EH (cell line): ENCODE measurements at regions not wholly inside any gene's neighbourhood (a gene's known extent, or its start where the extent isn't known, plus 50 kb on each side); places are given as distances from the start of the nearest gene placed in this dataset.
A peak's percentile ranks its signal among the peaks of the same experiment; 100 is the strongest.
"Not testable (repeated sequence)": the region's sequence is repeated elsewhere in the genome, so short reads cannot be mapped to it uniquely, and the experiment has no call there.

Source experiments
- DNase-seq: peaks from one replicate; pipeline ENCODE4 v3.0.0-alpha.2; 2015; ENCODE audit warnings: low read depth

DNA sequence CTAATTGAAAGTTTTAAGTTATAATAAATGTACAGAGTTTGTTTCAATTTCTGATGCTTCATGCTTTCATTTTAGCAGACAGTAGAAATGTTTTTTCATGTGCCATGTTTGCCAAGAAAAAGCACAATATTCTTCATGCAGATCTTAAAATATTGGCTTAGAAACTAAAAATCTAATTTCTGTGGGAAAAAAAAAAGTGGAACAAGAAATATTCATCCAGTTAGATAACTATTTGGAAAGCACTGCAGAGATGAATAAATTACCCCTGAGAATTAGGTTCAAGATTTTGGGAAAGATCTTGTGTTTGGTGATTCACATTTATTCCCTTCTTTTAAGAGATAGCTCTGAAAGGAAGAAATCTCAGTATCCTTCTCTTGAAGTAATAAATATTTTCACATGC, 912.5 kb downstream of the C4orf33 start:
- DNase-seq, result no peak

DNA sequence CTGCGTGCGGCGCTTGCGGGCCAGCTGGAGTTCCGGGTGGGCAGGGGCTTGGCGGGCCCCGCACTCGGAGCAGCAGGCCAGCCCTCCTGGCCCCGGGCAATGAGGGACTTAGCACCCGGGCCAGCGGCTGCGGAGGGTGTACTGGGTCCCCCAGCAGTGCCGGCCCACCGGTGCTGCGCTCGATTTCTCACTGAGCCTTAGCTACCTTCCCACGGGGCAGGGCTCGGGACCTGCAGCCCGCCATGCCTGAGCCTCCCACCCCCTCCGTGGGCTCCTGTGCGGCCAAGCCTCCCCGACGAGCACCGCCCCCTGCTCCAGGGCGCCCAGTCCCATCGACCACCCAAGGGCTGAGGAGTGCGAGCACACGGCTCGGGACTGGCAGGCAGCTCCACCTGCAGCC, 916.9 kb downstream of the C4orf33 start:
- DNase-seq, result not testable (repeated sequence)

DNA sequence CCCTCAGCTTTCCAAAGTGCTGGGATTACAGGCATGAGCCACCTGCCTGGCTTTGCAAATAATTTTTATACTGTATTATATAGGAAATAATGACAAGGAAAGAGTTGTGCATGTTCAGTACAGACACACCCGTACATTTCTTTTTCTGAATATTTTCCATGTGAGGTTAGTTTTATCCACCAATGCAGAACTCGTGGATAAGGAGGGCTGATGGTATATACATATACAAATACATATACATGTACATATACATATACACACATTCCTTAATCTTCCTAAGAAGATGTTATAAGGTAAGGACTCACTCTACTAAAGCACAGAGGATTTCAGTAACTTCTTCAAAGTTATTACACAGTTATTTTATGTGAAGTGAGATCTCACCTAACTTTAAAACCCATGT, 925.8 kb downstream of the C4orf33 start:
- no peak for DNase-seq

GRCh38 chr4:130023088-130023487, 927.1 kb downstream of the C4orf33 start:
- DNase-seq, result no peak

DNA sequence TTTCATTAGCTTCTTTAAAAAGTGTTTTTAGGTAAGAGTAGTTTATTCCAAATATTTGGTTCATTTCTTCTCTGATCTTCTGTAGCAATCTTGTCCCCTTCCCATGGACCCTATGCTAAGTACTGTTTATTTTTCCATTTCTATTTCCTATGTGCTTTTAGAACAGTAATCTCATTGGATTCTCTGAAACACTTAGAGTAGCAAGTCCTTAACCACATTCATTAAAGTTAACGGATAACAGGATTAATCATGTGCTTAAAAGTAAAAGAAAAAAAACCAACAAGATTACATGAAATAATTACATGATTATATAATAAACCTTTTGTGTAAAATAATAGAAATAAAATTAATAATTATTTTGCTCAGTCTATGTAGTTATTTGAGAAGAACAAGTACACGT, 929.7 kb downstream of the C4orf33 start:
- no peak for DNase-seq

DNA sequence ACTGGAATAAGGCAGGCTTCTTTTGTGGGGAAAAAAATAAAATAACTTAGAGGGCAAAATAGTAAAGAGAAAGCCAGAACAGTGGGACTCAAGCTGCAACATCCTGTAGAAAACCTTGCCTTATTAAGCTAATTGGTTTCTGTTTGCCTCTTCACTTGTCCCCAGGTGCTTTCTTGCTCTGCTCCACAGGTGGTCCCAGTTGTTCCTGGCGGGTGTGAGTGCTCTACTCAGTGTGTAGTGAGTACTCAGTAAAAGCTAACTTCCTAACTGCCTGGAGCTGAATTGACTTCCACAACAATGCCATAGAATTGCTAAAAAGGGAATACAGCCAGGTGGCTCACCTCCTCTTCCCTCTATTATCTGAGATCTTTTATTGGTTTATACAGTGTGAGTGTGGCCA, 930.2 kb downstream of the C4orf33 start:
- DNase-seq, result no peak

DNA sequence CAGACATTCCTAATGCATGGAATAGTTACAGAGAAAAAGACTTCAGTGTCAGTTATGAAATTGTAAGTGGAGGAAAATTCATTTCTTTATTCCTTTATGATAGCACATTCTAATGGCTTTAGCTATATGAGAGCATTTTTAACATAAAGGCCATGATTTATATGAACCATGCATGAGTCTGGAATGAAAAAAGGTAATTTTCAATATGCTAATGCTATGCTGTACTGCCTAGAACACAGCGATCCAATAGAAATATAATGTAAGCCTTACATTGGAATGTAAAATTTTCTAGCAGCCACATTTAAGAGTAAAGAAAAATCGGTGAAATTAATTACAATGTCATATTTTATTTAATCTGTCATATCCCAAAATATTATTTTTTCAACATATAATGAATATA, 932.0 kb downstream of the C4orf33 start:
- DNase-seq, result no peak

GRCh38 chr4:130028552-130028951, 932.6 kb downstream of the C4orf33 start:
- no peak for DNase-seq

DNA sequence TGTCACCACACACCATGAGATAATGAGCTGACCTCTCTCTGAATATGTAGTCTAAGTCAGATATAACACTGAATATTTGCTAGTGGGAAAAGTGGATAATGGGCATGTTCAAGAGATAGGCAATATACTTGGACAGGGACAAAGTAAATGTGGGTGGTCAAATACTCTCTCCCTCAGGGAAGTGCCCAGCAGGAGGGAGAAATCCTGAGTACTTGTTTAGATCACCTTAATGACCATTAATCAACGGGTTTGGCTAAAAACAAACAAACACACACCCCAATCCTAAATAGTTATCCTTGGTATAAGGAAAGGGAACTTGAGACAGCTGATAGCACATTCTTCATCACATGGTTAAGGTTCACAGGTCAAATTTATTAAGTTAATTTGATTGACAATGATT, 933.5 kb downstream of the C4orf33 start:
- DNase-seq, result no peak

DNA sequence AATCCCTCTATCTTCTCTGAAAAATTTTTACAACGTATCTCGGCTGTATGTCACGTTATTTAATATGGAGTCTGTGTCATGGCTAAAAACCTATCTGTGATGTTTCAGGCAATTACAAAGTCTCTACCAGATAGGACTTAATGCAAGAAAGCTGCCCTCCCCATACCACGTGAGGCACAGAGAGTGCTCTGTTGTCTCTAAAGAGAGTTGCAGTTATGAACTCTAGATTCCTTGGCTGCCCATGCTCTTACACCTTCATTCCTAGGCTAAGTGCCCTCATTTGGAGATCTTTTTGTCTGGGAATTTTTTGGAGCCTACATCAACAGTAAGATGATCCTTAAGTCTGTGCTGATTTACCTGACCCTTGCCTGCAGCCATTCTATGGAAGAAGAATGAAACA, 935.9 kb downstream of the C4orf33 start:
- no peak for DNase-seq

DNA sequence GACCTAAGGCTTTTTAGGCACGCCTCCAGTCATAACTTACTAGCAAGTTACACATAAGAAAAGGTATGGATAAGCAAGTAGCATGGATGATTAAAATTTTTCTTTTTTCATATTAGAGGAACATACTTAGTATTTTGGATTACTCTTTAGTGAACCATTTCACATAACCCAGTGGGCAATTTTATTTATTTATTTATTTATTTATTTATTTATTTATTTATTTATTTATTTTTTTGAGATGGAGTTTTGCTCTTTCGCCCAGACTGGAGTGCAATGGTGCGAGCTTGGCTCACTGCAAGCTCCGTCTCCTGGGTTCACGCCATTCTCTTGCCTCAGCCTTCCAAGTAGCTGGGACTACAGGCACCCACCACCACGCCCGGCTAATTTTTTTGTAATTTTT, 937.7 kb downstream of the C4orf33 start:
- DNase-seq, result not testable (repeated sequence)

DNA sequence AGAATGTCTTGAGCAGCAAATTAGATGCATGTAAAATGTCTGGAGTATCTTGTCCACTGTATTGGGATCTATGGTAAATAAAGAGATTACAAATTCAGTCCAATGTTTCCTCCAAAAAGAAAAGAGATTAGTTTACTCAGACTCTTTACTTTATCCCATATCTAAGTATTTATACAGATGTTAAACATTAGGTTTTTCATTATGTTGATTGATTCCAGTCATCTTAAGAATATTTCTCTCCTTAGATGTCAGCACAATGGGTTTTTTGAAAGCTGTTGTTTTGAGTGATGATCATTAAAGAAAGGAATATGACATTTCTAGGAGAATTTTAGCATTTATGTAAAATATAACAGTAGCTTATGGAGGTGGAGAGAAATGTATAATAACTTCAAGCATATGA, 938.9 kb downstream of the C4orf33 start:
- no peak for DNase-seq

GRCh38 chr4:130035391-130035790, 939.4 kb downstream of the C4orf33 start:
- DNase-seq, result no peak

- not testable (repeated sequence) for DNase-seq
Measured at GRCh38 chr4:130037866-130038265, 941.9 kb downstream of the C4orf33 start.

DNA sequence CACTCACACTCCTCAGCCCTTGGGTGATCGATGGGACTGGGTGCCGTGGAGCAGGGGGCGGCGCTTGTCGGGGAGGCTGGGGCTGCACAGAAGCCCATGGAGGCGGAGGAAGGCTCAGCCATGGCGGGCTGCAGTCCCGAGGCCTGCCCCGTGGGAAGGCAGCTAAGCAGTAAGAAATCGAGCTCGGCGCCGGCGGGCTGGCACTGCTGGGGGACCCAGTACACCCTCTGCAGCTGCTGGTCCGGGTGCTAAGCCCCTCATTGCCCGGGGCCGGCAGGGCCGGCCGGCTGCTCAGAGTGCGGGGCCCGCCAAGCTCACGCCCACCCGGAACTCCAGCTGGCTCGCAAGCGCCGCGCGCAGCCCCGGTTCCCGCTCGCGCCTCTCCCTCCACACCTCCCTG, 942.6 kb downstream of the C4orf33 start:
- DNase-seq, result not testable (repeated sequence)

GRCh38 chr4:130043732-130044160, 947.8 kb downstream of the C4orf33 start:
- peak; percentile 4 for DNase-seq

GRCh38 chr4:130044788-130045531, 949.0 kb downstream of the C4orf33 start:
- DNase-seq, result no peak

GRCh38 chr4:130053723-130054122, 957.8 kb downstream of the C4orf33 start:
- no peak for DNase-seq

DNA sequence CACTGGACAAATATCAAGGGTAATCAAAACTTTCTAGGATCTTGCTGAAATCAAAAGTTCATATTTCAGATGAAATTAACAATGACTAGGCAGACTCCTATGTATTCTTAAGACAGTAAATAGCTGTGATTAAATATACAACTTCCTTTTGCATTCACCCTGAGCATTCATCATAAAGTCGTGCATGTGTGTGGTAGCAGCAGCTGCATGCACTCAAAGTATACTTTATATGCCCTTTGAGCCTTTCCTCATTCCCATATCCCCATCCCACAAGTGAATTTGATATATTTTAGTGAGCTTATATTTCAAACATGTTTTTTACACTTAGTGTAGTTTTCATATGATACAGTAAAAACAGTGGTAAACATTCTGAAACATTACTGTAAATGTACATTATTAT, 959.0 kb downstream of the C4orf33 start:
- DNase-seq, result no peak

GRCh38 chr4:130056286-130056685, 960.3 kb downstream of the C4orf33 start:
- no peak for DNase-seq

DNA sequence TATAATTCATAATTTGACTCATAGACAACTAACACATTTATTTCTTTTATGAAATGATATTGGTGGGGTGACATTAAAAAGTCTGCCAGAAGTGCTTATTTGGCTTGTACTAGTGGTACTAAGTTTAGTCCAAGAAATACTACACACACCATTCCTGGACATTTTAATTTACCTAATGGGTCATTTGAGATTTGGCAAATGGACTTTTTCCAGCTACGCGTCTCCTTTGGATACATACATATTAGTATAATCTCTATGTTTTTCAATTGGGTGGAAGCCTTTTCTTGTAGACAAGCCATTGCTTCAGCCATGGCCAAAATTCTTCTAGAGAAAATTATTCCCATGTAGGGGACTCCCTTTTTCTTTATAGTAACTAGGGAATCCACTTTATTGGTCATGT, 968.5 kb downstream of the C4orf33 start:
- no peak for DNase-seq

DNA sequence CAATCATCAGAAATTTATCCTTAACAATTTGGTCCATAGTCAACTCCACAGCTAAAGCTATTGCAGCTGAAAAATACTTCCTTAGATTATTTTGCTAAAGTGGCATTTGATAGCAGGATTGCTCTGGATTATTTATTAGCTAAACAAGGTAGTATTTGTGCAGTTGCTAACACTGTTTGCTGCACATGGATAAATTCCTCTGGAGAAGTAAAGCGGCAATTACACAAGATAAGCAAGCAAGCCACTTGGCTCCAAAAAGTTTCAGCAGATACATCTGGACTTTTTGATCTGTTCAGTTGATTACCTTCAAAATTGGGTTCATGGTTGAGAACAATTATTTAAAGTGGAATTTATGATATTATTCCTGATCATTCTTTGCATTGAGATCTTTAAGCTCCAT, 971.5 kb downstream of the C4orf33 start:
- DNase-seq, result no peak

- no peak for DNase-seq
Measured at GRCh38 chr4:130068072-130068471, 972.1 kb downstream of the C4orf33 start.

DNA sequence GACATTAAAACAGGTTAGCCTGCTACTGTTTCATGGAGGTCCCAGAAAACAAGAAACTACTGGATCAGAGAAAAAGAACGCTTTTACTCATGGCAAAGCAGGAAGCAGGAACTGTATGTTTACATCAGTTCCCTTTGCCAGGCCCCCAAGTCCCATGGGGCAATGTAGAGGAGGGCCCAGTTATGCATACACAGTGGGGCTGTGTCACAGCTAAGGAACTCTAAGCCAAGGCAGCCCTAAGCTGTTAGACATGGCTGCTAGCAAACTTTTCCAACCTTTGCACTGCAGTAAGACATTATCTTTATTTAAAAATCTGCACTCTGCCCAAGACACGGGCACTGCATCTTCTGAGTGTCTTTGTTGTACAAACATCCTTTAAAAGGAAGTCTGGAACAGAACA, 975.8 kb downstream of the C4orf33 start:
- no peak for DNase-seq
